RPMI8226 (cell line): ENCODE measurements at regions not wholly inside any gene's neighbourhood (a gene's known extent, or its start where the extent isn't known, plus 50 kb on each side); places are given as distances from the start of the nearest gene placed in this dataset.

ENCODE experiments used
- DNase-seq: peaks from one replicate; pipeline ENCODE4 v3.0.0-alpha.2; 2015

DNA sequence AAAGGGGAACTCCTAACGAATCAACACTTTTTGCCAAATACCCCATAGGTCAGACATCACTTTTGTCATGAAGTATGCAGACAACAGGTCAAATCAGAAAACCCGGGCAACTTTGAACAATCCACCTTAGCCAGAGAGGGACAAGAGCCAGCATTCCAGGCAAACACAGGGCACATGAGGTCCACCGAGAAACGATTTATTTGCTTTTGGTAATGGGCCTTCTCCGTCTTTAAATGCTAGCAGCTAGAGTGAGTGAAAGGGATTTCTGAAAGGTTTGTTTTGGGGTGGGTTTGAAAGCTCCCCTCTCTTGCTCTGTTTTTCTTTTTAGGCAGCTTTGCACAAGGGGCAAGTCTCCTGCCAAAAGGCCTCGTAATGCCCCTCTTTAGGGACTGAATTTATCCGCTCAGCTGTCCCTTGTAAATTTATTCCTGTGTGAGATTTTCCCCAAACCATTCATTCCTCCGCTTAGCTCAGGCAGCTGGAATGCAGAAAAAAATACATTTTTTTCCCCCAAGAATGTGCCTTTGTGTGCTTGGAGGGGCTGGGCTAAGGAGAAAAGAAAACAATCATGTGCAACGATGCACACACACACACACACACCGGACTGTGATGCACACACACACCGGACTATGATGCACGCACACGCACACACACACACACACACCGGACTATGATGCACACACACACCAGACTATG, 196.9 kb downstream of the SNX19 start:
- no peak for DNase-seq

DNA sequence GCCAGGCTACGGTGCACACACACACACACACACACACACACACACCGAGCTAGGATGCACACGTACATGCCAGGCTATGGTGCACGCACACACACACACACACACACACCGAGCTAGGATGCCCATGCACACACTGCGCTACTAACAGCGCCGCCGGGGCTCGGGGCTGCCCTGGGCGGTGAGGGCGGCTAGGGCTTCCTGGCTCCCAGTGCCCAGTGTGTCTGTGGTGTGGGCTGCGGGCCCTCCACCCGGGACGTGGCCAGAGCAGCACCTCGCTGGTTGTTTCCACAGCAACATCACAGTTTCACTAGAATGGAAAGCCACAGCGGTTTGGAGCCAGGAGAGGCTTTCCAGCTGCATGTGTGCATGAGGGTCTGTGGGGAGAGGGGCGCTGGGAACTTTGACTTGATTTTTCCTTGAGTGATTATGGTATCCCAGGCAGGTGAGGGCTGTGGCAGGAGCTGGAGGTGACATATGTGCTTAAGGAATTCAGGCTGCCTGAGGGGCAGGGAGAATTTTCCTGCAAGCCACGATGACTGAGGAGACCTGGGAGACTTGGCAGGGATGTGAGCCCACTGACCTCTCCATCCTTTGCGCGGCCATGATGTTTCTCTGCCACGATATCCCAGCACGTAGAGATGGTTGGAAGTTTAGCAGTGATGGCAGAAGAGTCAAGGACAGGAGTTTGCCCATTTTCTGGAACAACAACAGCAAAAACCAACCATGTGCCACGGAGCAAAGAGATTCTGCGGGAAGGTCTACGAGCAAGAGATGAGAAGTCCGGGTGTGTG, 195.9 kb downstream of the SNX19 start:
- DNase-seq = no peak

DNA sequence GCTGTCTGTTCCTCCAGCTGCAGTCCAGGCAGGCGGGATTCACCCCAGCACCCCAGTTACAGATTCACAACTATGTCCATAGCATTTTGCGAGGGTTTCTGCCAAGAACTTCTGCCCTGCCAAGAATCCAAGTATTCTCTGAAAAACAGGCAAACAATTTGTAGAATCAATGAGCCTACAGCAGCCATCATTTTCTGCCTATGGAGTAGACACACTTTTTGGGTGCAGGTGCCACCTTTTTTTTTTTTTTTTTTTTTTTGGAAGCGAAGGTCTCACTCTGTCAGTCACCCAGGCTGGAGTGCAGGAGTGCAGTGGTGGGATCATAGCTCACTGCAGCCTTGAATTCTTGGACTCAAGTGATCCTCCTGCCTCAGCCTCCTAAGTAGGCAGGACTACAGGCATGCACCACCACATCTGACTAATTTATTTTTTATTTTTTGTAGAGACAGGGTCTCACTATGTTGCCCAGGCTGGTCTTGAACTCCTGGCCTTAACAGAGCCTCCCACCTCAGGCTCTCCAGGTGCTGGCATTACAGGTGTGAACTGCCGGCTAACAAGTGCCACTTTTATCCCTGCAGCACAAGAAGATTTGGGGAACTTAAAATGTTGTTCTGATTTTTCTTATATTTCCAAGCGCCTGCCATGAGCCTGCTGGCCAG, 195.1 kb downstream of the SNX19 start:
- DNase-seq = no peak

DNA sequence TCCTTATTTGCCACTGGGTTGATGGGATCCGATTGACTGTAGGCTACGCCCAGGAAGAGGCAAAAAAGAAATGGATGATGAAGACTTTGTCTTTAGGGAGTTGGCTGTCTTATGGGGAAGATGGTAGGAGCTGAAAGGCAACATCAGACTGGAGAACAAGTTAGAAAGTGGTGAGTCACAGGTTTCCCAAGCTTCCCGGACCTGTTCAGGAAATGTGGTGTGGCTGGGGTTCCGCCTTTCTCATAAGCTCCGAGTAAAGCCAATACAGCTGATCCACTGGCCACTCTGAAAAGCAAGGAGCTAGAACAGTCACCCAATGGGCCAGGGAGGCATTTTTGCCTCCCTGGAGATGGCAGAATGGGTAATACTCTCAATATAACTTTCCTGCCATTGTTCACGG, 194.5 kb downstream of the SNX19 start:
- DNase-seq = no peak

DNA sequence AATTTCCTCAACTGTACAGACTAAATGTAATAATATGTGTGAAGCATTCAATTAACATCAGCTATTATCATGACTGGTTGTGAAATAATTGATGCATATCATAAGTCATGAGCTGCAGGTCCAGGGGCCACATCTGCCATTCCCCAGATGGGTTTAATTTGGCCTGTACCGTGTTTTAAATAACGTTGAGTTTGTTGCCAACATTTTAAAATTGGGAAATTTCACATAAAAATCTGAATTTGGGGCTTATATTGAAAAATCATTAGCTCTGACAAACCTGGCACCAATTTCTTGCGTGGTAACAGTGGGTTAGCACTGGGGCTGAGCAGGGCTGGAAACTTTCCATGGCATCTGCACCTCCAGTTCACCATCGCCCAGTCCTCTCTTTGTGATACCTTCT, 193.9 kb downstream of the SNX19 start:
- DNase-seq = no peak

DNA sequence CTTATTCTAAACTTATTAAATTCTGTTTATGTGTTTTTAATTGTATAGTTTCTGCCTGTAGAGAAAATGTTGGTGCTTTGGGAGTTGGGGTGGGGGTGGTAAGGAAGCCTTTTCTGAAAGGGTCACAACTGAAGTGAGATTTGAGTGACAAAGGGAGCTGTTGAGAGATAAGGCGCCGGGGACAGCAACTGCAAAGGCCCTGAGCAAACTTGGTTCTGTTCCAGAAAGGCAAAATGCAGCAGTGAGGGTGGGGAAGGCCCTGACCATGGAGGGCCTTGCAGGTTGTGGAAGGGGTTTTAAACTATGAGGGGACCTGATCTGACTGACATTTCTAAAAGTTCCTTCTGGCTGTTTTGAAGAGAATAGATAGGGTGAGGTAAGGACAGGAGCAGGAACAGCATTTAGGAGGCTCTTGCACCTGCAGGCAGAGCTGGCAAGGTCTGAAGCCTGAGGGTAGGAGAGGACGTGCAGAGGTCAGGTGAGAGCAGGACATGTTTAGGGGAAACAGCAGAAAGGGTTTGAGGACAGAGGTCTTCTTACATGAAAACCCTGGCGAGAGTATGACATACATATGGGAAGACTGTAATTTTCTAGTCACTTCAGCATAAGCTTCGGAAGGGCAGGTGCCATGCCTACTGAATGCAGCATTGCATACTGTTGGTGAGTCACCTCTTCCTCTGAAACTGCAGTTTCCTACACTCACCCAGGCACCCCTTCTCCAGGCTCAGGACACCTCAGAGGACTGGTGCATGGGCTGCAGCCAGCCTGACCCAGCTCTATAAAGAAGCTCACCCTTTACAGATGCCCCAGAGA, 190.7 kb downstream of the SNX19 start:
- DNase-seq = peak; percentile 26

DNA sequence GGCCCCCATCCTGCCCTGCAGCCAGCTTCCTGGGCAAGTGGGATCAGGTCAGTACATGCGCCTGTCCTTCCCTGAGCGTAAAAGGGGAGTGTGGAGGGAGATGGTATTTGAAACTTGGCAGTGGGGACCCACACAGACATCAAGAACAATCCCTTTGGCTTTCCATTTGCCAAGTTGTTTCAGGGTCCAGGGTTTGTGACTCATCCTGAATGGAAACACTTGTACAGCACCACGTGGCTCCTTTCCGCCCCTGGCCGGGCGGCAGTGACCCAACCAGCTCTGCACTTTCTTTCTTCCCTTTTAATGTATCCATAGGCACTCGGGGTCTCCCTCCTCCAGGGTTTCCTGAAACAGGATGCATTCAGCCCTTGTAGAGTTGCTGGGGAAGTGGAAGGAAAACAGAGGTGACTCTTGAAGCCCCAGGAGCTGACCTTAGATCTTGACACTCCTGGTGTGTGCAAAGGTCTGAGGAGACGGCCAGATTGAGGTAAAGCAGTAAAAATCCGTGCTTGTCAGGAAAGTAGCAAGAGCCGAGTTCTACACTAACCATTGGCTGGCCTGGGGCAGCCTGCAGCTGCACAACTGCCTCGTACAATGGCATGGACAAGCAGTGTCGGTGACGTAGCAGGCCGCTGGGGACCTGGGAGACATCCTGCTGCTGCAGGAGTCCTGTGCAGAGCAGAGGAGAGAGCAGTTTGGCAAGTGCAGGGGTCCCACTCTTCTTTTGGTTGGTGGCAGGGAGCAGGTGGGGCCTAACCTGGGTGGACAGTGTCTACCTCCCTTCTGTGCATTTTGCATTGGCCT, 189.8 kb downstream of the SNX19 start:
- no peak for DNase-seq

DNA sequence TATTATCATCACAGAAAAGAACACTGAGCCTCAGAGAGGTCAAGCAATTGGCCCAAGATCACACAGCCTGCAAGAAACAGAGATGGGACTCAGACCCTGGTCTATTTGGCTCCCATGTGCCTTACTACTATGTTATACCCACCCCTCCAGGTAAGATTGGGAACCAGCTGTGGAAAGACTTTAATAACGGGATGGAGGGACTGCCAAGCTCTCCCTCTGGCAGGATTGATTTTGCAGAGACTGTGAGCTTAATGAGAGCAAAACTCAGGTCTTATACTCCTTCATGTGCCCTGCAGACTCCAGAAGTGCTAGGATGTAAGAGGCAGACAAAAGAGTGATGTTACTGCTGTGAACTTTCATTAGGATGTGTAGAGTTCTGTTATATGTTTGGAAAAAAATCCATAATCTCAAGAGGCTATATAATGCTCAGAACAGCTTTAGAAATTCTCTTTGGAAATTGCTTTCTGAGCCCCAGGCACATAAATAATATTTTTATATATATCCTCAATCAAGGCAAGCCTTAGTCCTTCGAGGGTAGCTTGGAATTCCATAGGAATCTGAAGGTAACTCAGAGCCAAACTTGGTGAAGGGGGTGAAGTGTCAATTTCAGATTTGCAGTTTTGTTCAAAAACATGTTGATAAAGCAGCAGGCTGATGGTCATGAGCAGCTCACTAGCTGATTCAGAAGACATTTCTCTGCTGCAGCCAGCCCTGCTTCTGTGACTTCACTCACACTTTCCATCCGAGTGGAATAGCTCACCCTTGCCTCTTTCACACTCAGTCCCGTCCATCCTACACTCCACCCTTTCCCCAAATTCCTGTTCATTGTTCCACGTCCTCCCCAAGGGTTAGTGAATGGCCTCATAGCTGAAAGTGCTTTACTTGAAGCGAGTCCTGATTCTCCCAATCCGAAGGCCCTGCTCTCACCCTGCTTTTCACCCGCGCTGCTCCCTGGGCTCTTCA, 188.8 kb downstream of the SNX19 start:
- DNase-seq = no peak

DNA sequence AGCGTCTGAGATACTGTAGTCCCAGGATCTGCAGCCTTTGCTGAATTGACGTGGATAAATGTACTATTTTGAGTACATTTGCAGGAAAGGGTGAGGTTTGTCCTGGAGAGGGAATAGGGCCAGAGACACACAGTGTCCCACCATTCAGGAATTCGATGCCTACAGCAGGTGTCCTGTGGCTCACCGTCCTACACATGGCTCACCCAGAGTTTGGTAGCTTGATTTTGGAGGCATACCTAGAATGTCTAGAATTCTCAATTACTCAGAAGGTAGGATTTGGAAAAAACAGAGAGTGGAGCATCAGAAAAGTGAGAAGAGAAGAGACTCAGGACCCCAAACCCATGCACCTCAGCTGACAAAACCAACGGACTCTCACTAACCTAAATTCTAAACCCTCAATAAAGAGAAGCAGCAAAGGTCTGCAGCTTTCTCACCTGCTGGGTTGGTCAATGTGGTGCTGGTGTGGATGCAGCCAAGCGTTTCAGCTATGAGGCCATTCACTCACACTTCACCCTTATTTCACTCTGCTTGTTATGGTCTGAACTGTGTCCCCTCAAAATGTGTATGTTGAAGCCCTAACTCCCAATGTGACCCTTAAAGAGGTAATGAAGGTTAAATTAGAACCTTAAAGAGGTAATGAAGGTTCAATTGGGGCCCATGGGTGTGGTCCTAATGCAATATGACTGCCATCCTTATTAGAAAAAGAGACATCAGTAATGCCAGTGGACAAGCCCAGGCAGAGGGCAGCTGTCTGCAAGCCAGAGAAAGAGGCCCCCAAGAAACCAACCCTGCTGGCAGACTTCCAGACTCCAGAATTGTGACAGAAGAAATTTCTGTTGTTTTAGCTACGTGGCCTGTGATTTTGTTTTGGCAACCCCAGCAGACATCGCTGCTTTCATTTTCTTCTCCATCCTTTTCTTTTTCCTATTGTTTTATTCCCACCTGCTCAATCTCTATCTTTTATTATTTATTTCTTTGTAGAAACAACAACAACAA, 187.8 kb downstream of the SNX19 start:
- peak; percentile 2 for DNase-seq

DNA sequence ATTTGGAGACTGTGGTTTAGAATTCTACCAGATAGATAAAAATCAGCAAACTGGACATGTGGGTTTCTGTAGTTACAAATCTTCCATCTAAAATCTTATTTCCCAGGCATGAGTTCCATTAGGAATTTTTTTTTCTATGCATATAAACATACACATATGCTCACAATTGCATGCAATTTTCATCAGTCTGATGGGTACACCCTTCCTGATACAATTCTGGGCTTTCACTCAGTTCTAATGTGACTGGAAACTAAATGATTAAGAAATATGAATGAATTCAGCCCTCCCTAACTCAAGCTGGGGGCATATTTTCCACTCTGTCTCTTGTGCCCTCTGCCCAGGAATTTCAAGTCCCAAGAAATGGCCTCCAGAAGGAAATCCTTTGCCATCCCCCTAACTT, 187.1 kb downstream of the SNX19 start:
- DNase-seq = no peak

DNA sequence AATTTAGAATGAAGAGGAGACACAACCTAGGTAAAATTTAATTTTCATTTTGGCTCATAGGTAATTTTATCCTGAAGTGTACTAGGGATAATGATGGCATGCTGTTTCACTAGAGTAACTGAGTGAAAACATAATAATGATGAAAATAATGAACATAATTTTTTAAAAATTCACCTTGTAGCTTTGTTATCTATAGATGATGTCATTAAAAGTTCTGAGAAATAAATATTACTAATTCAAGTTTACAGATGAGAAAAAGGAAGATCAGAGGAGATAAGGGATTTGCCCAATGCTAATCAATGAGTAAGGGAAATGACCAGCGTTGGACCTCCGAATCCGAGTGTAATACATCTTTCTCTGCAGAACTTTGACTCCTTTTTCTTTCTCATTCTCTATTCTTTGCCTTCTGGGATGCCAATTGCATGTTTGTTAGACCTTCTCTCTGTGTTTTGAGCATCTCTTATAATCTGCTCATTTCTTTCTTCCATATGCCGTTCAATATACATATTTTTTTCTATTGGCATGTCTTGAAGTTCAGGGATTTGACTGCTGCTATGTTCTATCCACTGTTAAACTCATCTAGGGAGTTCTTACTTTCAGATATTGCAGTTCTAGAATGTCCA, 186.5 kb downstream of the SNX19 start:
- no peak for DNase-seq

DNA sequence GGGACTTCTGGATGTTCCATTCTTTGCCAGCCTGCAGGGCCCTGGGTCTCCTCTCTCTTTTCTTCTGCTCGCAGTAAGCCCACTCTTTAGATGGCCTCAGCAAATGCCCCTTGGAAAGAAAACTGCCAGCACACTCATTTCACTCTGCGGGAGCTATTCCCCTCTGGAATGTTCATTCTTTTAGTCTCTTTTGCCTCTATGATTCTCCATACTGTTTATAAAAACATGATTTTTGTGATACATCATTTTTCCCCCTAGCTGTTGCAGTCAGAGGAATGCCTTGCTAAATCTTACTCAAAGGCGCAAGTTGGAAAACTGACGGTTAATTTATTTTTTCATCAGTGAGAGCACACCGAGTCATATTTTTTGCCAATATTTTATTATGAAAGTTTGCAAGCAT, 184.9 kb downstream of the SNX19 start:
- no peak for DNase-seq

DNA sequence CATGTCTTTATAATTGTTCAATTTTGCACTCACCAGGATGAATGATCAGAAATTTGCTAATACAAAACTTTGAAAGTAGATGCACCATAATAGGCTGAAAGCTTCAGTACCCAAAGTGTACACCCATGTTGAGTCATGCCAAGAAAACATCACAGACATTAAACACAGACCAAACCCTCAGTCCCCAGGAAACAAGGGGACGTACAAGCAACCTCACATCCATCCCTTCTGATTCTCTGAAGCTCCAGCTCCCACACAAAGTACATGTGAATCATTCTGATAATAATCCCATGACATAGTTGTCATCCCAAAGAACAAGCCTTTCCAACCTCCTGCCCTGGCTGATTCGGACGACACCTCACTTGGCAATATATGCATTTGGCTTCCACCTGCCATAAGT, 183.8 kb downstream of the SNX19 start:
- no peak for DNase-seq

DNA sequence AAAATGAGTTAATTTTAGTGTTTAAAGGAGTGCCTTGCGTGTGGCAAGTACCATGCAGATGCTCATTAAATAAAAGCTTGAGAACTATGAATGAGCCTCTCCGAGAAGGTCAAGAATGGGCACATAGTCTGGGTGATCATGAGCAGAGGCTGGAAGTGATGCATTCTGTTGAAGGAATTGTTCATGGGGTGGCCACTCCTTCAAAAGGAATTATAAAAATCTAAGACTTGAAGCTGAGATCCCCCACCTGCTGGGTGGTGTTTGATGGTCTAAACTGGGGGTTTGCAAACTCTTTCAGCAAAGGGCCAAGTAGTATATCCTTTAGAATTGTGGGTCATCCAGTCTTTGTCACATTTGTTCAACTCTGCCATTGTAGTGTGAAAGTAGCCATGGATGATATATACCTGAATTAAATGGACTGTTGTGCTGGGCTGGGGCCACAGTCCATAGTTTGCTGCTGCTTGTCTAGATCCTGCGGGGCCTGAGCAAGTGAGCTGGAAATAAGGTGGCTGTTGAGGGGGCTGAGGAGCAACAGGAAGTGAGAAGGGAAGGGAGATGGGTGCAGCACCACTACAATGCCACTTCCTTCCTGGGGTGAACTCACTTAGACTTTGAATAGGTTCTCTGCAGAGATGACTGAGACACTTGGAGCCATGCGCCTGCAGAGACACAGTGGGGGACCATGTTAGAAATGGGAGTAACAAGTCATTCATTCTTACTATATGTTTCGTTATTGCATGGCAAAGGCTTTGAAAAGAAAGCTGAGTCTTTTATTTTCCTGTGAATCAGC, 179.0 kb downstream of the SNX19 start:
- DNase-seq = no peak

DNA sequence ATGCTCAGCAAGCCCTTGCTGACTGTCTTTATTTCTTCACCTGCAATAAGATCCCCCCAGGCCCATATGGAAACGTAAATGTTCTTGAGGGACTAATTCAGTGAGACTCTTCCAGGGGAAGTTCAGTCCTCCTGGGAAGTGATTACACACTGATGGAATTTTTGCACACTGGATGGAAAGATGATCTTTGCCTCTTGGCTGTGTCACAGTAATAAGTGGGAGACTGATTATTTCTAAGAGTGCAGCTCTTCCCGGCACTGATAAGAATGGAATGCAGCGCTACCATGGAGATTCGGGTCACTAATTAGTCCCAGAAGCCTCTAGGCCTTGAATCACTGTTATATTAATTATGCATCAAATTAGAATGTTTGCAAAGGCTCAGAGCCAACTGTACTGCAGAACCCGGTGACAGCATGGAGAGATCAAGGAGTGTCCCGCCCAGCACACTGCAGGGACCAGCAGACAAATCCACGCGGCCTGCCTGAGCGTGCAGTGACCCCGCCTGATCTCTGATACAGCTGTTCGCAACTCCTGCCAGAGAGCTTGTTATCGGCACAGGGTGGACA, 178.3 kb downstream of the SNX19 start:
- no peak for DNase-seq

DNA sequence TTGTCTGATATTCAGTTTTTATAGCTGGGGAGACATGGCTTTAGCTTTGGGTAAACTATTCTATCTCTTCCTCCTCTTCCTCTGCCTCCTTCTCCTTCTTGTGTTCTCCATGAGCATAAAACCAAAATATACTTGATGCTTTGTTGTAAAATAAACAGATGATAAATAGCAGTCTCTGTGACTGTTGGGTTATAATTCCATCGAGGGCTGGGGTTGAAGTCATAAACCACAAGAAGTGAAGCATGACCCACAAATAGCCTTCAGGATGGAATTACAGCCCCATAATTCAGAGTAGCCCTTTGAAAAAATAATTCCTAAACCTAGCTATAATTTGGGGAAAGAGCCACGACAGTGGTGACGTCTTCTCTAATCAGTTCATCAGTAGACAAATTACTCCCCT, 177.7 kb downstream of the SNX19 start:
- DNase-seq = no peak

DNA sequence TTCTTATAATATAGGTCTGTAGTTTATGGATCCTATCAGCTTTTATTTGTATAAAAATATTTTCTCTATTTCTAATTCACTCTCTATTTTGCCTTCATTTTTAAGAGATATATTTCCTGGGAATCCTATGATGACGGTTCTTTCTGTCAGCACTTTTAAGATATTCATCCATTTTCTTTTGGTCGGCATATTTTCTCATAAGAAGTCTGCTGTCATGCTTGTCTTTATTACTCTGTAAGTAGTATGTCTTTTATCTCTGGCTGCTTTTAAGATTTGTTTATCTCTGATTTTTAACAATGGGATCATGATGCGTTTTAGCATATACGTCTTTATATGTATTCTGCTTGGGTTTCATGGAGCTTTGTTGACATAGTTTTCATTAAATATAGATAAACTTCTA, 175.5 kb downstream of the SNX19 start:
- DNase-seq = no peak

DNA sequence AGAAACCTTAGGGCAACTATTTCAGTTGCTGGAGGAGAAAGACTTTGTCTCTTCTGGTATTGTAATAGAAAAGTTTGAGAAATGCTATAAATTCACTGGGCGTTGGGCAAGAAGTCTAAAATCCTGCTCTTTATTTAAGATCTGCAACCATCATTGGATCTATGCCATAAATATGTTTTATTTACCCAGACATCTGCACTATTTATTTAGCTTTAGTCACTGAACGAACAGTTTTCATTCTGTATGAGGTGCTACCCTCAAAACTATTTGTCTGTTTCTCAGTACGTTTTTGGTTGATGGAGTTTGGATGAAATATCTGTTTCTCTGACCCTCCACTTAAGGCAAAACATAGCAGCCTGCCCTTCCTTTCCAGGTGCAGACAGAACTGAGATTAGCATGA, 171.5 kb downstream of the SNX19 start:
- no peak for DNase-seq
